Ishikawa (cell line): ENCODE measurements at regions not wholly inside any gene's neighbourhood (a gene's known extent, or its start where the extent isn't known, plus 50 kb on each side); places are given as distances from the start of the nearest gene placed in this dataset.

ENCODE experiments used
- CEBPB ChIP-seq: IDR thresholded peaks from 2 replicates; pipeline ENCODE4 v1.6.1; 2012
- CREB1 ChIP-seq: IDR thresholded peaks from 2 replicates; pipeline ENCODE4 v1.6.1; 2012; ENCODE audit warnings: low read depth
- EGR1 ChIP-seq: IDR thresholded peaks from 2 replicates; pipeline ENCODE4 v1.6.1; 2012
- EP300 ChIP-seq: IDR thresholded peaks from 2 replicates; pipeline ENCODE4 v1.6.1; 2012; ENCODE audit warnings: borderline replicate concordance
- FOXM1 ChIP-seq: IDR thresholded peaks from 2 replicates; pipeline ENCODE4 v1.6.1; 2012; ENCODE audit warnings: low read depth, borderline replicate concordance
- MAX ChIP-seq: IDR thresholded peaks from 2 replicates; pipeline ENCODE4 v1.6.1; 2012
- NFIC ChIP-seq: IDR thresholded peaks from 2 replicates; pipeline ENCODE4 v1.6.1; 2012
- RAD21 ChIP-seq: IDR thresholded peaks from 2 replicates; pipeline ENCODE4 v1.6.1; 2012; ENCODE audit warnings: low read depth
- REST ChIP-seq: IDR thresholded peaks from 2 replicates; pipeline ENCODE4 v1.6.1; 2012; ENCODE audit warnings: low read depth, mild to moderate bottlenecking
- TAF1 ChIP-seq: IDR thresholded peaks from 2 replicates; pipeline ENCODE4 v1.6.1; 2012; ENCODE audit warnings: low read depth, mild to moderate bottlenecking
- TCF12 ChIP-seq: IDR thresholded peaks from 2 replicates; pipeline ENCODE4 v1.6.1; 2012; ENCODE audit warnings: low read depth
- TEAD4 ChIP-seq: IDR thresholded peaks from 2 replicates; pipeline ENCODE4 v1.6.1; 2012
- USF1 ChIP-seq: IDR thresholded peaks from 2 replicates; pipeline ENCODE4 v1.6.1; 2012
- YY1 ChIP-seq: IDR thresholded peaks from 2 replicates; pipeline ENCODE4 v1.6.1; 2012; ENCODE audit warnings: low read depth
- ZBTB7A ChIP-seq: IDR thresholded peaks from 2 replicates; pipeline ENCODE4 v1.6.1; 2012; ENCODE audit warnings: low read depth

- TF ChIP-seq CREB1 (no peak), TAF1 (no peak), MAX (no peak), NFIC (no peak), EP300 (no peak), CEBPB (no peak), TCF12 (no peak), ZBTB7A (no peak), REST (no peak), USF1 (no peak), RAD21 (no peak), EGR1 (no peak), TEAD4 (no peak), YY1 (no peak), FOXM1 (no peak)
These were observed 156.2 kb downstream of the BRD1 start for GRCh38 chr22:49671331-49672013.

- no peak for TF ChIP-seq NFIC
- no peak for TF ChIP-seq YY1
- TF ChIP-seq ZBTB7A = no peak
- TF ChIP-seq CEBPB = no peak
- no peak for TF ChIP-seq MAX
- TF ChIP-seq TCF12 = no peak
- TF ChIP-seq FOXM1 = no peak
- TF ChIP-seq CREB1 = no peak
- no peak for TF ChIP-seq REST
- no peak for TF ChIP-seq EGR1
- no peak for TF ChIP-seq RAD21
- TF ChIP-seq TEAD4 = no peak
These were observed 157.0 kb downstream of the BRD1 start for GRCh38 chr22:49670456-49671330.

- no peak for TF ChIP-seq EGR1
- no peak for TF ChIP-seq MAX
- no peak for TF ChIP-seq RAD21
- no peak for TF ChIP-seq YY1
- no peak for TF ChIP-seq FOXM1
- TF ChIP-seq EP300 = no peak
These were observed 159.3 kb downstream of the BRD1 start for GRCh38 chr22:49668402-49668801.

GRCh38 chr22:49667236-49667635 lies 160.4 kb downstream of the BRD1 start:
- no peak for TF ChIP-seq TEAD4
- TF ChIP-seq USF1 = no peak
- no peak for TF ChIP-seq MAX
- no peak for TF ChIP-seq REST
